Esophagus muscularis mucosa (tissue), 4 donors: ENCODE measurements at regions not wholly inside any gene's neighbourhood (a gene's known extent, or its start where the extent isn't known, plus 50 kb on each side); places are given as distances from the start of the nearest gene placed in this dataset.
"Not testable (repeated sequence)": the region's sequence is repeated elsewhere in the genome, so short reads cannot be mapped to it uniquely, and the experiment has no call there.

Experiments used
- DNase-seq: peaks from one replicate; pipeline ENCODE4 v3.0.0-alpha.2; 2017; ENCODE audit errors: extremely low spot score
- H3K27ac ChIP-seq, 4 donors: fragments of 200-600 bp; sonication (generic); replicated peaks in 1 of 4; 1 replicate in 3 of 4; 2 replicates in 1 of 4; pipeline ENCODE4 v1.5.1; 2016 to 2019; ENCODE audit warnings: mild to moderate bottlenecking in 1 of 4
- H3K27me3 ChIP-seq, 4 donors: fragments of 200-600 bp; sonication (generic); one replicate each; pipeline versions ENCODE4 v1.5.1 to v1.6.0; 2016 to 2019
- H3K36me3 ChIP-seq, 4 donors: fragments of 200-600 bp; sonication (generic); one replicate each; pipeline ENCODE4 v1.5.1; 2016 to 2019
- H3K4me1 ChIP-seq, 4 donors: fragments of 200-600 bp; sonication (generic); one replicate each; pipeline ENCODE4 v1.5.1; 2016 to 2019
- H3K4me3 ChIP-seq, 4 donors: fragments of 200-600 bp; sonication (generic); 1 replicate in 2 of 4; 2 replicates in 2 of 4; pipeline ENCODE4 v1.5.1; 2016 to 2019; ENCODE audit warnings: mild to moderate bottlenecking in 4 of 4, moderate library complexity in 1 of 4
- H3K9me3 ChIP-seq, 4 donors: fragments of 200-600 bp; sonication (generic); 1 replicate in 3 of 4; 2 replicates in 1 of 4; pipeline ENCODE4 v1.5.1; 2016 to 2019
- EP300 ChIP-seq: sonication (generic); formaldehyde crosslinking; IDR thresholded peaks from one replicate; pipeline ENCODE4 v1.6.1; 2017; ENCODE audit warnings: antibody characterized with exemption
- POLR2A ChIP-seq: fragments of 450-650 bp; IDR thresholded peaks from one replicate; pipeline ENCODE4 v1.6.1; 2017; ENCODE audit warnings: antibody characterized with exemption, moderate library complexity, mild to moderate bottlenecking, low read depth
- POLR2AphosphoS5 ChIP-seq, 2 donors: sonication (generic); formaldehyde crosslinking; IDR thresholded peaks; one replicate each; pipeline ENCODE4 v1.6.1; 2017; ENCODE audit warnings: antibody characterized with exemption in 2 of 2
- WGBS: methylation state at CpG from one replicate; pipeline ENCODE4 v1.1.5; 2018; 5-methylcytosine and 5-hydroxymethylcytosine counted together
- intact Hi-C: fragments of 100-400 bp; cut with DNase I; formaldehyde crosslinking; loops from one replicate; pipeline ENCODE4 v1.15.1; 2023
- TF ChIP-seq, protein P1 (sequence below), 3 experiments: fragments of 200-600 bp in 2 of 3; fragments of 450-650 bp in 1 of 3; sonication (generic) in 2 of 3; IDR thresholded peaks; one replicate each; pipeline ENCODE4 v1.5.1; 2017 to 2019; ENCODE audit warnings: antibody characterized with exemption in 3 of 3, mild to moderate bottlenecking in 2 of 3, moderate library complexity in 1 of 3

- no peaks in the 10 kb centered on the region for H3K4me1 ChIP-seq
- H3K36me3 ChIP-seq = no peaks in the 10 kb centered on the region
- H3K27ac ChIP-seq = no peak overlapping the region
- H3K4me3 ChIP-seq = no peak overlapping the region
- intact Hi-C loops = no loop called here
- WGBS = 66% methylated on average over 3 of the region's 3 CpGs
- H3K27me3 ChIP-seq = no peaks in the 10 kb centered on the region
- no peak for DNase-seq
- TF ChIP-seq EP300 (no peak), POLR2A (no peak)
- H3K9me3 ChIP-seq = no peaks in the 10 kb centered on the region
Observed at GRCh38 chrX:113473418-113473817, 632.8 kb upstream of the AMOT start.

- intact Hi-C loops, H3K27me3 ChIP-seq, H3K36me3 ChIP-seq: not testable (repeated sequence)
Observed at GRCh38 chrX:113473015-113473414, 632.4 kb upstream of the AMOT start.

DNA sequence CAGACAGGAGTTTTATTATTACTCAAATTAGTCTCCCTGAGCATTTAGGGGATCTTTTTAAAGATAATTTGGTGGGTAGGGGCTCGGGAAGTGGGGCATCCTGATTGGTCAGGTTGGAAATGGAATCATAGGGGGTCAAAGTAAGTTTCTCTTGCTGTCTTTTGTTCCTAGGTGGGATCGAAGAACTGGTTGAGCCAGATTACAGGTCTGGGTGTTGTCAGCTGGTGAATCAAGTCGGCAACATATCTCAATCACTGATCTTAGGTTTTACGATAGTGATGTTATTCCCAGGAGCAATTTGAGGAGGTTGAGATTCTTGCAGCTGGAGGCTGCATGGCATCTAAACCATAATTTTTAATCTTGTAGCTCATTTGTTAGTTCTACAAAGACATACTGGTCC lies 629.5 kb upstream of the AMOT start:
- H3K27ac ChIP-seq = no peak overlapping the region
- H3K27me3 ChIP-seq = no peaks in the 10 kb centered on the region
- intact Hi-C loops = no loop called here
- H3K9me3 ChIP-seq = no peaks in the 10 kb centered on the region
- TF ChIP-seq, protein P1, sequence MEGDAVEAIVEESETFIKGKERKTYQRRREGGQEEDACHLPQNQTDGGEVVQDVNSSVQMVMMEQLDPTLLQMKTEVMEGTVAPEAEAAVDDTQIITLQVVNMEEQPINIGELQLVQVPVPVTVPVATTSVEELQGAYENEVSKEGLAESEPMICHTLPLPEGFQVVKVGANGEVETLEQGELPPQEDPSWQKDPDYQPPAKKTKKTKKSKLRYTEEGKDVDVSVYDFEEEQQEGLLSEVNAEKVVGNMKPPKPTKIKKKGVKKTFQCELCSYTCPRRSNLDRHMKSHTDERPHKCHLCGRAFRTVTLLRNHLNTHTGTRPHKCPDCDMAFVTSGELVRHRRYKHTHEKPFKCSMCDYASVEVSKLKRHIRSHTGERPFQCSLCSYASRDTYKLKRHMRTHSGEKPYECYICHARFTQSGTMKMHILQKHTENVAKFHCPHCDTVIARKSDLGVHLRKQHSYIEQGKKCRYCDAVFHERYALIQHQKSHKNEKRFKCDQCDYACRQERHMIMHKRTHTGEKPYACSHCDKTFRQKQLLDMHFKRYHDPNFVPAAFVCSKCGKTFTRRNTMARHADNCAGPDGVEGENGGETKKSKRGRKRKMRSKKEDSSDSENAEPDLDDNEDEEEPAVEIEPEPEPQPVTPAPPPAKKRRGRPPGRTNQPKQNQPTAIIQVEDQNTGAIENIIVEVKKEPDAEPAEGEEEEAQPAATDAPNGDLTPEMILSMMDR (IDR thresholded peaks at IDR 0.05) = no peak
- TF ChIP-seq POLR2A = no peak
- no peak for TF ChIP-seq EP300
- TF ChIP-seq POLR2AphosphoS5 (IDR thresholded peaks at IDR 0.05) = no peak
- H3K4me3 ChIP-seq = no peak overlapping the region
- WGBS = 41% methylated on average over 4 of the region's 4 CpGs
- H3K4me1 ChIP-seq = no peaks in the 10 kb centered on the region
- DNase-seq = no peak
- H3K36me3 ChIP-seq = no peaks in the 10 kb centered on the region

More at GRCh38 chrX:113473015-113473414, 632.4 kb upstream of the AMOT start:
- not testable (repeated sequence) for H3K9me3 ChIP-seq, DNase-seq, H3K27ac ChIP-seq, H3K4me1 ChIP-seq, H3K4me3 ChIP-seq
- 75% methylated on average over 5 of the region's 5 CpGs for WGBS

DNA sequence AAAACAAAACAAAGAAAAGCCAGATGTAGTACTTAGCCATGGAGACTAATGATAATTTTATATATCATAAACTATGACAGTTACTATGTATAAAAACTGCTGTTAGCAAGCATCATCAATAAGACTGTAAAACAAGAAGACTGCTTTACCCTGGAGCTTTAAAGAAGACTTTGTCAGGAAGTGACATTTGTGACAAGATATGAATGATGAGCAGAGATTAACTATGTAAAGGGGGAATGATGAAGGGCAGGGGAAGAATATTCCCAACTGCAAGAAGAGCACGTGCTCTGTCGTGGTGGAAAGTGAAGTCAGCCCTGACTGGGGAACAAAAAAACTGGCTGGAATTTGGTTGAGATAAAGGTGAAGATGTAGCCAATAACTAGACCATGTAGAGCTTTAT lies 617.1 kb upstream of the AMOT start:
- Histone ChIP-seq H3K27me3 (no peaks in the 10 kb centered on the region), H3K27ac (no peak overlapping the region), H3K9me3 (no peaks in the 10 kb centered on the region), H3K4me3 (no peak overlapping the region), H3K36me3 (no peaks in the 10 kb centered on the region), H3K4me1 (no peaks in the 10 kb centered on the region)
- intact Hi-C loops = no loop called here
- WGBS = 58% methylated on average over 2 of the region's 2 CpGs
- no peak for DNase-seq
- TF ChIP-seq POLR2AphosphoS5 (IDR thresholded peaks at IDR 0.05) = no peak
- TF ChIP-seq EP300 = no peak
- TF ChIP-seq POLR2A = no peak
- TF ChIP-seq, protein P1 (IDR thresholded peaks at IDR 0.05) = no peak

- Histone ChIP-seq H3K27me3 (no peaks in the 10 kb centered on the region), H3K36me3 (no peaks in the 10 kb centered on the region), H3K4me3 (no peak overlapping the region), H3K9me3 (no peaks in the 10 kb centered on the region), H3K27ac (no peak overlapping the region), H3K4me1 (no peaks in the 10 kb centered on the region)
- intact Hi-C loops = no loop called here
- DNase-seq = no peak
- TF ChIP-seq, protein P1 (IDR thresholded peaks at IDR 0.05) = no peak
- TF ChIP-seq POLR2A (no peak), EP300 (no peak)
Observed at GRCh38 chrX:113455582-113455981, 615.0 kb upstream of the AMOT start.

DNA sequence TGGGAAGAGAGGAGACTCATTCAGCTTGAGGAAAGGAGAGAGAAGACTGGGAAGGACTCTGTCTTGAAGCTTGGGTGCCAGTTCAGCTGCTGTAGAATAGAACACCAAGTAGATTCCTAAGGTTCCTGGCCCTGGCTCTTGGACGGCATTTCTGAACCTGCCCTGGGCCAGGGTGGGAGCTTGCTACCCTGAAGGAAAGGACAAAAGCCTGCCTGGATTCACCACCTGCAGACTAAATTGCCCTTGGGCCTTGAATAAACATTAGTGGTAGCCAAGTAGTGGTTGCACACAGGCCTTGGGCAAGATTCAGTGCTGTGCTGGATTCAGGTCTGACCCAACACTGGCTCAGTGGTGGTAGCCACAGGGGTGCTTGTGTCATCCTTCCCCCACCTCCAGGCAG lies 588.4 kb upstream of the AMOT start:
- intact Hi-C loops = no loop called here
- WGBS = 86% methylated on average over 1 of the region's 1 CpG

More for the DNA sequence above, 588.4 kb upstream of the AMOT start:
- TF ChIP-seq POLR2A = no peak
- TF ChIP-seq, protein P1 (IDR thresholded peaks at IDR 0.05) = no peak
- no peak for TF ChIP-seq POLR2AphosphoS5 (IDR thresholded peaks at IDR 0.05)
- TF ChIP-seq EP300 = no peak
- Histone ChIP-seq H3K27ac (no peak overlapping the region), H3K4me1 (no peaks in the 10 kb centered on the region), H3K9me3 (no peaks in the 10 kb centered on the region), H3K4me3 (no peak overlapping the region), H3K36me3 (no peaks in the 10 kb centered on the region), H3K27me3 (no peaks in the 10 kb centered on the region)
- DNase-seq = no peak
